ENCODE measurements at regions not wholly inside any gene's neighbourhood (a gene's known extent, or its start where the extent isn't known, plus 50 kb on each side); places are given as distances from the start of the nearest gene placed in this dataset.
A peak's percentile ranks its signal among the peaks of the same experiment; 100 is the strongest.

- TF ChIP-seq POLR2AphosphoS5 (IDR thresholded peaks at IDR 0.05) (peak; percentile 61), EP300 (conservative IDR thresholded peaks at IDR 0.05; ENCODE audit: poor library complexity, severe bottlenecking) (peak; percentile 90), CTCF (IDR thresholded peaks at IDR 0.05; ENCODE audit: poor library complexity, severe bottlenecking) (no peak), EZH2 (IDR thresholded peaks at IDR 0.05; ENCODE audit: borderline replicate concordance, insufficient read depth, low read length, poor library complexity, severe bottlenecking) (no peak), REST (IDR thresholded peaks at IDR 0.05; ENCODE audit: borderline replicate concordance) (no peak), RAD21 (conservative IDR thresholded peaks at IDR 0.05) (no peak), SMC3 (conservative IDR thresholded peaks at IDR 0.05; ENCODE audit: poor library complexity) (no peak)
Observed at GRCh38 chr4:57726154-57726553, 616.0 kb upstream of the IGFBP7 start.
